Gastroesophageal sphincter (tissue), 4 donors: ENCODE measurements at regions not wholly inside any gene's neighbourhood (a gene's known extent, or its start where the extent isn't known, plus 50 kb on each side); places are given as distances from the start of the nearest gene placed in this dataset.

Experiments used
- ATAC-seq: fragments of 150-250 bp; one replicate; pipeline ENCODE4 v1.9.1; 2016; ENCODE audit warnings: mild to moderate bottlenecking, moderate library complexity
- H3K27ac ChIP-seq, 4 donors: fragments of 200-600 bp; sonication (generic) in 3 of 4; 1 replicate in 3 of 4; 2 replicates in 1 of 4; pipeline ENCODE4 v1.5.1; 2016 to 2019
- H3K27me3 ChIP-seq: fragments of 200-600 bp; sonication (generic); one replicate; pipeline ENCODE4 v1.5.1; 2019
- H3K36me3 ChIP-seq, 2 donors: fragments of 200-600 bp; sonication (generic); one replicate each; pipeline ENCODE4 v1.5.1; 2019; ENCODE audit warnings: control low read depth in 1 of 2
- H3K4me1 ChIP-seq, 3 donors: fragments of 200-600 bp; sonication (generic); 1 replicate in 2 of 3; 2 replicates in 1 of 3; pipeline ENCODE4 v1.5.1; 2016 to 2019; ENCODE audit warnings: control low read depth in 2 of 3
- H3K4me3 ChIP-seq, 2 donors: fragments of 200-600 bp; sonication (generic); one replicate each; pipeline ENCODE4 v1.5.1; 2019; ENCODE audit warnings: mild to moderate bottlenecking in 1 of 2, moderate library complexity in 1 of 2
- H3K9me3 ChIP-seq, 3 donors: fragments of 200-600 bp; sonication (generic); one replicate each; pipeline ENCODE4 v1.5.1; 2017 to 2019; ENCODE audit warnings: control low read depth in 2 of 3
- CTCF ChIP-seq, 4 experiments: fragments of 200-600 bp in 2 of 4; fragments of 450-650 bp in 2 of 4; sonication (generic) in 1 of 4; IDR thresholded peaks; one replicate each; pipeline ENCODE4 v1.5.1; 2017 to 2019; ENCODE audit warnings: antibody characterized with exemption in 4 of 4, mild to moderate bottlenecking in 2 of 4, moderate library complexity in 2 of 4
- EP300 ChIP-seq: sonication (generic); formaldehyde crosslinking; IDR thresholded peaks from one replicate; pipeline ENCODE4 v1.6.1; 2017; ENCODE audit warnings: antibody characterized with exemption, mild to moderate bottlenecking
- POLR2A ChIP-seq, 2 donors: fragments of 450-650 bp; IDR thresholded peaks; one replicate each; pipeline ENCODE4 v1.6.1; 2017; ENCODE audit warnings: antibody characterized with exemption in 2 of 2, mild to moderate bottlenecking in 2 of 2, moderate library complexity in 1 of 2
- POLR2AphosphoS5 ChIP-seq: sonication (generic); formaldehyde crosslinking; IDR thresholded peaks from one replicate; pipeline ENCODE4 v1.6.1; 2017; ENCODE audit warnings: antibody characterized with exemption
- WGBS, 2 donors: methylation state at CpG; one replicate each; pipeline ENCODE4 v1.1.5; 2018; ENCODE audit warnings: low coverage in 1 of 2; 5-methylcytosine and 5-hydroxymethylcytosine counted together

GRCh38 chr5:98031926-98032325 is 741.5 kb upstream of the RGMB start:
- Histone ChIP-seq H3K9me3 (no peaks in the 10 kb centered on the region), H3K36me3 (no peaks in the 10 kb centered on the region), H3K4me1 (no peaks in the 10 kb centered on the region), H3K27me3 (no peaks in the 10 kb centered on the region), H3K4me3 (no peak overlapping the region), H3K27ac (no peak overlapping the region)
- TF ChIP-seq EP300 (no peak), CTCF (IDR thresholded peaks at IDR 0.05) (no peak), POLR2A (IDR thresholded peaks at IDR 0.05) (no peak), POLR2AphosphoS5 (no peak)
- no peak for ATAC-seq
- WGBS, 2 donors = 60% methylated on average over 1 of the region's 1 CpG; no CpG with 5 or more reads in 1 of the 2 donors

- H3K9me3 ChIP-seq = no peaks in the 10 kb centered on the region
- no peak overlapping the region for H3K27ac ChIP-seq
- no peaks in the 10 kb centered on the region for H3K27me3 ChIP-seq
- no peak for ATAC-seq
- no peak overlapping the region for H3K4me3 ChIP-seq
- H3K36me3 ChIP-seq = no peaks in the 10 kb centered on the region
- TF ChIP-seq POLR2A (IDR thresholded peaks at IDR 0.05) = no peak
- no peak for TF ChIP-seq EP300
- TF ChIP-seq CTCF (IDR thresholded peaks at IDR 0.05) = no peak
- TF ChIP-seq POLR2AphosphoS5 = no peak
- no peaks in the 10 kb centered on the region for H3K4me1 ChIP-seq
Observed at GRCh38 chr5:98041661-98042060, 731.8 kb upstream of the RGMB start.

GRCh38 chr5:98042521-98042920 is 730.9 kb upstream of the RGMB start:
- no peaks in the 10 kb centered on the region for H3K9me3 ChIP-seq
- no peaks in the 10 kb centered on the region for H3K27me3 ChIP-seq
- TF ChIP-seq POLR2A (IDR thresholded peaks at IDR 0.05) = no peak
- no peak for TF ChIP-seq CTCF (IDR thresholded peaks at IDR 0.05)
- TF ChIP-seq EP300 = no peak
- no peak for TF ChIP-seq POLR2AphosphoS5
- no peak overlapping the region for H3K27ac ChIP-seq
- H3K4me1 ChIP-seq = no peaks in the 10 kb centered on the region
- no peaks in the 10 kb centered on the region for H3K36me3 ChIP-seq
- H3K4me3 ChIP-seq = no peak overlapping the region
- 60 to 100% methylated on average over 1 of the region's 1 CpG for WGBS, 2 donors
- ATAC-seq = no peak

- Histone ChIP-seq H3K36me3 (no peaks in the 10 kb centered on the region), H3K9me3 (no peaks in the 10 kb centered on the region), H3K4me3 (no peak overlapping the region), H3K27ac (no peak overlapping the region), H3K4me1 (no peaks in the 10 kb centered on the region), H3K27me3 (no peaks in the 10 kb centered on the region)
- TF ChIP-seq CTCF (IDR thresholded peaks at IDR 0.05) = no peak
- no peak for TF ChIP-seq POLR2A (IDR thresholded peaks at IDR 0.05)
- TF ChIP-seq POLR2AphosphoS5 = no peak
- TF ChIP-seq EP300 = no peak
- no peak for ATAC-seq
Observed at GRCh38 chr5:98042961-98043360, 730.5 kb upstream of the RGMB start.

- no peaks in the 10 kb centered on the region for H3K4me1 ChIP-seq
- H3K4me3 ChIP-seq = no peak overlapping the region
- ATAC-seq = no peak
- no peak overlapping the region for H3K27ac ChIP-seq
- TF ChIP-seq POLR2AphosphoS5 (no peak), EP300 (no peak), POLR2A (IDR thresholded peaks at IDR 0.05) (no peak), CTCF (IDR thresholded peaks at IDR 0.05) (no peak)
- no peaks in the 10 kb centered on the region for H3K27me3 ChIP-seq
- H3K36me3 ChIP-seq = no peaks in the 10 kb centered on the region
- 100% methylated on average over 1 of the region's 3 CpGs; no CpG with 5 or more reads in 1 of the 2 donors for WGBS, 2 donors
- no peaks in the 10 kb centered on the region for H3K9me3 ChIP-seq
Observed at GRCh38 chr5:98050583-98050982, 722.9 kb upstream of the RGMB start.
